GM21360 (cell line): ENCODE measurements at regions not wholly inside any gene's neighbourhood (a gene's known extent, or its start where the extent isn't known, plus 50 kb on each side); places are given as distances from the start of the nearest gene placed in this dataset.

Experiments used
- ATAC-seq: cut with Tn5 transposase; IDR thresholded peaks from one replicate; pipeline ENCODE4 v1.9.1; 2021; ENCODE audit warnings: mild to moderate bottlenecking, moderate library complexity; ENCODE audit not compliant: unreplicated experiment

DNA sequence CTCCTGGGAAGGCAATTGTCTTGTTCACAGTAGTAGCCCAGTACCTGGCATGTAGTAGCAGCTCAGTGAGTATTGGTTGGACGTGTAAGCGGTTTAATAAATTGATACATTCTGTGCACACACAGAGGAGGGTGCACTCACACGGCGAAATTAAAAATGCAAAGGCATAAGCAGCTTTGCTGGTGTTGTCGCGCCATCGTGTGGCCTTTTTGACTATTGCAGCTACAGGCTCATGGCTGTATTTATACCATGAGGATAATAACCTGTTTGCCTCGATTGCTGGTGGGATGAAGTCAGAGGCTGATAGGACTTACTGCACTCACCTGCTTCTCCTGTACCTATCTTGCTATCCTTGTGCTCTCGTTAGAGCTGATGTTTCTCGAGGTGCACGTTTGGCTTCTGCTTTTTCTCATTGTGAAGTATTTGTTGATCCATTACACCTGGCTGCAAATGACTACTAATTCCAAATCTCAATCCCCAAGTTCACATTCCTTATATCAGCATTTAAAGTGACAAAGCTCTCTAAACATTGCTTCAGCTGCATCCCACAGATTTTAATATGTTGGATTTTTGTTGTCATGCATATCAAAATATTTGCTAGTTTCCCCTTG lies 61.5 kb downstream of the TBXT start:
- ATAC-seq = peak; percentile 90

DNA sequence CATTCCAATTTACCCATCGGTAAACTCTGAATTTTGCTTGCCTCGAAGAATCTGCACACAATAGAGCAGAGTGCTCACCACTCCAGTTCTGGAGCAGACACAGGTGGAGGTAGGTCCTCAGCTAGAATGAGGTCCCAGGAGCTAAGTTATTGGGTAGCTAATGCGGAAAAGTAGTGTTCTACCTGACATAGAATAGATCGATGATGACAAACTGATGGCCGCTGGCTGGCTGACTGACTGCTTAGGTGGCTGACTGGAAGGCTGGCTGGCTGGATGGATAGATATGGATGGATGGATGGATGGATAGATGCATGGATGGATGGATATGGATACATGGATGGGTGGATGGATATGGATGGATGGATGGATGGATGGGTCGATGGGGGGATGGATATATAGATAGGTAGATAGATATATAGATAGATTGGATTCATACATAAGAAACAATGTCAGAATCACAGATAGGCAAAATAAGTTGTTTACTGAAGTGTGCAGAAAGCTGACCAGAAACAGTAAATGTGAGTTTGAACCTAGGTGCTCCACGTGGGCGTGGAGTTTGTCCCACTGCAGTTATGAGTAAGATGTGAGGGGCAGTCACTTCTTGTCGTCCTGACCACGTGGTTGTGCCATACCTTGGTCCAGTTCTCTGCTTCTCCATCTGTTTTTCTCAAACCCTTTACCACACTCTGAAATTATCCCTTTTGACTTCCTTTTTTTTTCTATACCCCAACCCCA lies 62.1 kb downstream of the TBXT start:
- ATAC-seq = peak; percentile 21

DNA sequence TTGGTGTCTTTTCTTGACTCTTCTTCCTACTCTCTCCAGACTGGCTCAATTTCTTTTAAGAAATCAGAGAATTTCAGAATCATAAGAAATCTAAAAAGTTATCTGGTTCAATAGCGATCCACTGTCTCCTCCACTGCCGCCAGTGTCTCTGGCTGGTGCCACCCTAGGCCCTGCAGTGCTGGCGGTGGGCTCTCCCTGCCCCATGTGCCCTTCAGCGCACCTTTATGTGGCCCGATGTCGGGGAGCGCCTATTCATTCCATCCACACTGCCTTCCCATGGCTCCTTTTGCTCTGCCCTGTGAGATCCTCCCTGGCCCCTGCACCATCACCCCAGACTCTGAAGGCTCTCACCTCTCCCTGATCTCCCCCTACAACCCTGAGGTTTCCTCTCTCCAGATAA lies 62.8 kb downstream of the TBXT start:
- ATAC-seq = no peak

DNA sequence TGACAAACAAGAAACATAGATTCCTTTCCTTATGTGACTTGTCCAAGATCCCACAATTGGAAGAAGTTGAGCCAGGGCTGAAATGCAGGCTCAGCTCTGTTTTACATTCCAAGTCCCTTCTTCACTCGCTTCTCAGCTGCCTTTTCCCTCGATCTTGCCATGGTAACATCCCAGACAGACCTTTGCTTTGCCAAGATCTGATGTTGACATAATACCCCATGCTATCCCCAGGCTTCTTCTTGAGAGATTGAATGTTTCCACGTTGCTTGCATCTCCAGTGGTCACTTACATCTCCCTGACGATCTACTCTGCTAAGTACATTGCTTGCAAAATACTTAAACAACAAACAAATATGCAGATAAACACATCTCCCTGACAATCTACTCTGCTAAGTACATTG lies 63.5 kb downstream of the TBXT start:
- ATAC-seq = no peak

DNA sequence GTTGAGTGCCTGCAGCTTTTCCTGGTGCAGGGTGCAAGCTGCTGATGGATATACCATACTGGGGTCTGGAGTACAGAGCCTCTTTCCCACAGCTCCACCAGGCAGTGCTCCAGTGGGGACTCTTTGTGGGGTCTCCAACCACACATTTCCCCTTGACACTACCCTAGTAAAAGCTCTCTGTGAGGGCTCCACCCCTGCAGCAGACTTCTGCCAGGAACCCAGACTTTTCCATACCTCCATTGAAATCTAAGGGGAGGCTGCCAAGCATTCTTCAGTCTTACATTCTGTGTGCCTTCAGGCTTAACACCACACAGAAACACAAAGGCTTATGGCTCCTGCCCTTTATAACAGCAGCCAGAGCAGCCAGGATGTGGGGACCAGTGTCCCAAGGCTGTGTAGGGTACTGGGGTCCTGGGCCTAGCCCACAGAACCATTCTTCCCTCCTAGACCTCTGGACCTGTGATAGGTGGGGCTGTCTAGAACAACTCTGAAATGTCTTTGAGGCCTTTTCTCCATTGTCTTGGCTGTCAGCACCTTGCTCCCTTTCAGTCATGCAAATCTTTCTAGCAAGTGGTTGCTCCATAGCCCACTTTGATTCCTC lies 65.7 kb downstream of the TBXT start:
- ATAC-seq = no peak

DNA sequence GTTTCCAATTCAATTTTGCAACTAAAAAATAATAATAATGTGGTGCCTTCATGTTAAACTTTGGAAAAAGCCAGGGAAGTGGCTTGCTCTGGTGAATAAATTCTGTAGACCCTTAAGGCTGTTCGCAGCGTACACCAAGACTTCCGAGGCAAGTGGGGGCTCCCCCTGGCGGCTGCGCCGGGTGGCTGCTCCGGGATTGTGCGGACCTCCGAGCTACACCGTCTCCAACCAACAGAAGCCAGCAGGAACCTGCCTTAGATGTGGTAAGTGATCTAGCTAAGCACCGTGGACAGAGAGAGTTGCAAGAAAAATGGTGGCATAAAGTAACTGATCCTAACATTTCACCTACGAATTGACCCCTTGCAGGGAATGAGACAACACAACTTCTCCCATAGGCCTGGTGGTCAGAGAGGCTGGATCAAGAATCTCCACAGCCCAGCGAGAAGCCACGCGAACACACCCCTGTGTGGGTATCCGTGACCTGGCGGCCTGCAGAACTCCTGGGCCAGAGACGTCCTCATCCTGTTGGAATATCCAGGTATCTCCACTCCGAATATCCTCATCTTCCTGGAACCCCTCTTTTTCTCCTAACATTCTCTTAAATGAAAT lies 69.6 kb downstream of the TBXT start:
- peak; percentile 84 for ATAC-seq

DNA sequence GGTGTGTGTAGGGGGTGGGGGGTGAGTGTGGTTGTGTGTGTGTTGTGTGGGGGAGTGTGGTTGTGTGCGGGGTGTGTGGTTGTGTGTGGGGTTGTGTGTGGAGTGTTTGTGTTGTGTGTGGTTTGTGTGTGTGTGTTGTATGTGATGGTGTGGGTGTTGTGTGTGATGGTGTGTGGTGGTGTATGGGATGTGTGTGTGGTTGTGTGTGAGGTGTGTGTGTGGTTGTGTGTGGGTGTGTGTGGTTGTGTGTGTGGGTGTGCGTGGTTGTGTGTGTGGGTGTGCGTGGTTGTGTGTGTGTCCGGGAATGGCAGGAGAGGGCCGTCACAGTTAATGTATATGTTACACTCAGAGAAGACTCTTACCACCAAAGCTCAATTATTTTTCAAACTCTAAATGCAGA lies 79.8 kb downstream of the TBXT start:
- ATAC-seq = no peak

DNA sequence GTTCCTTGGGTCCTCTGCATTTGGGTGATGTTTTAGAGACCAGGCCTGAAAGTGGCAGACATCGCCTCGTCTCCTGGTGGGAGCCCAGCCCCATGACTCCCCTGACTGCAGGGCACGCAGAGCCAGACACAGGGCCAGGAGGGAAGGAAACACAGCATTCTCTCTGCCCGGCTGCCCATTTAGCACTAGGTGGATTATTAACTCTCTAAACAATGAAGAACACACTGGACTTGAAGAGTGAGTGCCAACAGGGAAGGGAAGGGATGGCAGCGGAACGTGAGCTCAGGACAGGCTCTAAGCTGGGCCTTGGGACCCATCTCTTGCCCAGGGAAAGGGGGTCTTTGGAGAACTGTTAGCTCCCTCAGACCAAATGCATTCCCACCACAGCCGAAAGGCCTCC lies 80.4 kb downstream of the TBXT start:
- no peak for ATAC-seq

DNA sequence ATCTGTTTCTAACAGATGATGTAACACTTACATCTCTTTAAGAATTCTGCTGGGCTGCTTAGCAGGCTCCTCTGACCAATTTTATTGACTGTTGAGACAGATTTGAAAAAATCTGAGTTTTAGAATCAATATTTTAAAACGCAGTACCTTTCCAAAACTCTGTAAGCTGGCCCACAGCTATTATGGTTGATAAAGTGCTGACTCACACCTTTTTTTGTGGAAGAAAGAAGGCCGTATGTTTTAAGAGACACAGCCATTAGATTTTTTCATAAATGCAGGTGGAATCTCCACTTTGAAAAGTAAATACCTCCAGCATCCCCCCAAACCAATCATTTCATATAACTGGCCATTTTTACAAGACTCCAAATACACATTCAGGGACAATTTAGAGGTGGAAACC lies 82.2 kb downstream of the TBXT start:
- ATAC-seq = no peak

DNA sequence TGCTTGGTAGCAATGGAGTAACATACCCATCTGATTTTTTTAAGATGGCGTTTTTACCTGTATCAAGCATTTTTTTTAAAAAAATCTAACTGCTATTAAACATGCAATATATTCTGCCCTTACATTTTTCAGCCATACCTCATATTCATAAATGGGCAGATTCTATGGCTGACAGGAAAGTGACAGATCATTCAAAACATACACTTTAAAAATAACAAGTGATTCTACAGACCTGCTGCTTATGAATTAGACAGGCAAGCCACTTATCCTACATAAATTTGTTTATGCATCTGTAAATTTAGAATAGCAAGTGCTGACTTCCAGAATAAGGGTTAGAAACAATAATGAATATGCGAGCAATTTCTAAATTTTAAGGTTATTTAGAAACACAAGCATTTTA lies 82.7 kb downstream of the TBXT start:
- ATAC-seq = no peak

DNA sequence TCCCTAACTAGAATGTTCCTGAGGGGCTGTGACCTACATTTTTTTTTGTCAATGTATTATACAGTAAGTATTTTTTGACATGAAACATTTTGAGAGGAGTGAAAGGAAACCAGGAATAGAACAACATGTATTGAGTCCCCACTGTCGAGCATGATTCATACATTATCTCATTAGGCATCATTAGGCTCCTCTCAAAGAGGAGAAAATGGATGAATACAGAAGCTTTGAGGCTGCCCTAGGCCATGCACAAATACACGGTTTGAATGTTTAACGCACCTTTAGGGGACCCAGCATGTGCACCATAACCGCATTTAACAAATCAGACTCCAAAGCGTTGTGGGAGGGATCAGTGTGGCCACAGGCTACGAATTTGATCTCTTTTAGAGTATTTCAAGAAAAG lies 87.8 kb downstream of the TBXT start:
- no peak for ATAC-seq

DNA sequence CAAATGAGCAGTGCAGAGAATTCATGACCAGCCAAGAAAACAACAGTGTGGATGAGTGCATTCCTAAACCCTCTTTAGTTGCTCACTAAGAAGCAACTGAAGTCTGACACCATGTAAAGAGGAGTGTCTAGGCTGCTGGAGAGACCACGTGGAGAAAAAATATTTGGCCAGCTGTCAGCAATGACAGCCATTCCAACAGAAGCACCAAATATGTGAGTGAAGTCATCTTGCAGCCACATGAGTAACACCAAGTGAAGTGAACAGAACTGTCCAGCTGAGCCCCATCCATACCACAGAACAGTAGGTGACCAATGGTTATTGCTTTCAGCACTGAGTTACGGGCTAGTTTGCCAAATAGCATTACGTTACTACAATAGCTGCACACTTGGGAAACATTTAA lies 89.4 kb downstream of the TBXT start:
- no peak for ATAC-seq

DNA sequence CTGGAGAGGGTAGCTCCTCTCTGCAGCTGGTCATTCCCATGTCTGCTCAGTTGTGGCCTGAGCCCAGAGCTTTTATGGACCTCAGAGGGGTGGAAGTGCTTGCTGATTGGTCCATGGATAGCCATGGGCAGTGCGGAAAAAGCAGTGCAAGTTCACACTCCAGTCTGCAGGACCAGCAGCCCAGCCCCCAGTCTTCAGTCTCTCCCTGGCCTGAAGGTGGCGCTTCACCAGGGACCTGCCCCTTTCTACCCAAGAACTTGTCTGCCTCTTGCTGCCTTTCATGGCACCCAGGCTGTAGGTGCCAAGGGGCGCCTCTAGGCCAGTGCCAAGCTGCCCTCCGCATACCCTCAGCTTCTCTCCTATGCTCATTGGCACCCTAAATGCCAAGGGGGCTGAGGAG lies 91.0 kb downstream of the TBXT start:
- no peak for ATAC-seq

DNA sequence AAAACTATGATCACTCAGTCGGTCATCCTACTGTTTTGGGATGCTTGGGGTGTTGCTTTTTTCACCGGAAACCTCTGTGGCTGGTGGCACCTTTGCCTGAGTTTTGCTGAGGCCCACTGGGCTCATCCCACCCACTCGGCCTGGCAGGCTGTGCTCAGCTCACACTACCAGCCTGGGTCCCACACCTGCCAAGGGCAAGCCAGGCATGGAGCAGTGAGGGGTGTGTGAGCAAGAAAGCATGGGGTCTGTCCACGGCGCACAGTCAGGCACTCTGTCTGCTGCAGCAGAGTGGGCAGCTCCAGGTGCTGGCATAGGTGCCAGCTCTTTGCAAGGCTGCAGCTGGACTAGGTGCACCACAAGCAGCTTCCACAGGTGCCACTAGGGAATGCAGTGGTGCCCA lies 91.7 kb downstream of the TBXT start:
- ATAC-seq = no peak

DNA sequence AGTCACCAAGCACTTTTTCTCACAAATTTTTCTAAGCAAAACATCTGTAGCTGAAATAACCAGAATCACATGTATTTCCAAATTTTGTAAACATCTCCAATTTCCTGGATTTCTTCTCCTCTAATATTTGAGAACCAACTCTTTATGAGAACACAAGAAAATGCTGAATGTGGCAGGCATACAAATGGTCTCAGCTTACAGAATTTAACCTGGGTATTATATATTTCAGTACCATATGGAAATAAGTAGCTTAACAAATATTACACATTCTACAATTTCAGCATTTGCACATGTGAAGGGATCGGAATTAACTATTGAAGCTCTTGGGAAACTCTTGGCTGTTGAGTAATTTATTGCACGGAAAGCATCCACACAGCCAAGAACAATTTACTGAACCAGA lies 92.5 kb downstream of the TBXT start:
- ATAC-seq = no peak

DNA sequence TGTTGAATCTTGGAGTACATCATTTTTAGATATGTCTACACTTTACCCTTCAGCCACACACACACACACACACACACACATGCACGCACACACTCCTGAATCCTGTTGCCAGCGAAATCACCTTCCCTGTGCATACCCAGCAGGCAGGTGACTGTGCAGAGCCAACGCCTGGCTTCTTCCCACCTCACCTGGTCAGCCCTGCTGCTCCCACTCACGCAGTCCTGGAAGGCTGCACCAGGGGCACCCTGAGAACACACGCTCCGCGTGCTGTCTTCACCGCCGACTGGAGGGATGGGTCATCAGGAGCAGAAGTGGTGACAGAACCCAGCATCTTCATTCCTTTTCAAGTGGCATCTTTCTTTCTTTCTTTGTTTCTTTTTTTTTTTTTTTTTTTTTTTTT lies 94.6 kb downstream of the TBXT start:
- ATAC-seq = no peak

DNA sequence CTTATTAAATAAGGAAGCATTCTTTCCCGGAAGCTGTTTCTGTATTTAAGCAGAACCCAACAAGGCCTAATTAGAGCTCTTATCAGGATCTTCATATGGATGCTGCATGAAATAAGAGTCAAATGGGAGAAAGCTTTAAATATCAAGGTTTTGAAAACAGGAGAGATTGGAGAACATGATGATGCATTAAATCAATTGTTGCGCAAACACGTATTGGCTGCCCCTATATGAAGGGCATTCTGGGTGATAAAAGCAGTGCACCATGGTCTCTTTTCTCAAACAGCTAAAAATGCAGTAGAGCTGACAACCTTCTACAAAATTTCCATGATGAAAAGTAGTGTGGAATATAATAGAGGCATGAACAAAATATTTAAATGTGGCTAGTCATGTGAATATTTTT lies 98.9 kb downstream of the TBXT start:
- ATAC-seq = no peak

DNA sequence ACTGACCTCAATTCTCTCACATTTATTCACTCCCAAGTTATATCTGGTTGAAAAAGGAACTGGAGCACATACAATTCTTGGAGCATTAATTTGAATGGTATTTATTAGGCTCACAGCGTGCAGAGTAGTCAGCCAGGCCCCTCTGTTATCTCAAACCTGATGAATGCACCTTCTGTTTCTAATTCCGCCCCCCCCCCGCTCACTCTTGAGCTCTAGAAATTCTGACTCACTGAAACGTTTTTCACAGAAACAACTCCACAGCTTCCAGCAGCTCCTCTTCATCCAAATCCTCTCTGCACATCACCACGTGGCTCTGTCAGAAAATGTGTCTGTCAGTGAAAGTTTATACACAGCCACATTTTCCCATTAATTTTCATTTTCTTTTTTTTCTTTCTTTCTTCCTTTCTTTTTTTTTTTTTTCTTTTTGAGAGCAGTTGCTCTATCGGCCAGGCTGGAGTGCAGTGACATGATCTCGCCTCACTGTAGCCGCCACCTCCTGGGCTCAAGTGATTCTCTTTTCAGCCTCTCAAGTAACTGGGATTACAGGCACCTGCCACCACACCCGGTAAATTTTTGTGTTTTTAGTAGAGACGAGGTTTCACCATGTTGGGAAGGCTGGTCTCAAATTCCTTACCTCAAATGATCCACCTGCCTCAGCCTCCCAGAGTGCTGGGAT lies 109.4 kb downstream of the TBXT start:
- ATAC-seq = no peak

DNA sequence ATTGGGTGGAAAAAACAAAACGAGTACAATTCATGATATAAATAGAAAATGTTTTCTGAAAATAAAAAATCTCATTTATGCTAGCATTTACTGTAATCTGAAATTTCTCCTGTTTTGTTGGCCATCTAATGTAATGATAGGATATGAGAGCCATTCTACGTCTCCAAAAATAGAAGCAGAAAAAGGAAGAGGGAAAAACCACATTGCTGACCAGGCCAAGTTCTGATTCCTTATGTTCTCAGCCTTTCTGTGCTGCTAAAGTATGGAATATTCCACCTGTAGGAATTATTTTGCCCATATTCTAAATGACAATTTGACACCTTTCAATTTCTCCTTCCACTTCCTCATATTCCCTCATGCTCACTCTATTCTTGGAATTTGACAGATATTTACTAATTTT lies 110.2 kb downstream of the TBXT start:
- no peak for ATAC-seq

DNA sequence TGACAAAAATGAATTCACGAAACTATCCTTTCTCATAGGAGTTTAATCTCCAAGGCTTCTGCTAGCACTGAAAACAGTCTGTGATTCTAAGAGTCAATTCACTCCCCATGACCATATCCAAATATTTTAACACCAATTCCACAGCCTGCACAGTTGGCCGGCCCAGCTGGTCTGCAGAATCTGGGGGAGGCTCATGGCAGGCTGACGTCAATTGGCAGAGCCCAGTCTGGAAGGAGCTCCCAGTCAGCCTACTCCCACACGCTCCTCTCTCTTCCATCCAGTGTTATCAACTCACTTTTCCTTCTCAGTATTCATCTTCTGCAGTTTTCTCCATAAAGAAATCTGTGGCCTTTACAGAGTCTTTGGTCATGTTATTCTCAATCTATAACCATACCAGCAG lies 111.0 kb downstream of the TBXT start:
- no peak for ATAC-seq

DNA sequence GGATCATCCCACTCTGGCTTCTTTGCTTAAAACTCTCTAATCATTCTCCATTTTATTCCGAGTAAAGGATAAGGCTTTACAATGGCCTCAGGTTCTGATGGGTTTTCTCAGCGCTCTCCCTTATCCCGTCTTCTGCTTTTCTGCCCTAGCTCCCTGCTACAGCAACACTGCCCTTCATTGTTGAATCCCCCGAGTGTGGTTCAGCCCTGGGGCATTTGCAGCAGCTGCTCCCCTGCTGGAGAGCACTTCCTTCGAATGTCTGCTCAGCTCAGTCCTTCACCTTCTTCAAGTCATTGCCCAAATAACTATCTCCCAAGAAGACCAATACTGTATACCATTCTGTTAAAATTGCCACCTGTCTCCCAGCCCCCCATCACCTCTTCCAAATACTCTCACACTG lies 111.8 kb downstream of the TBXT start:
- ATAC-seq = no peak

DNA sequence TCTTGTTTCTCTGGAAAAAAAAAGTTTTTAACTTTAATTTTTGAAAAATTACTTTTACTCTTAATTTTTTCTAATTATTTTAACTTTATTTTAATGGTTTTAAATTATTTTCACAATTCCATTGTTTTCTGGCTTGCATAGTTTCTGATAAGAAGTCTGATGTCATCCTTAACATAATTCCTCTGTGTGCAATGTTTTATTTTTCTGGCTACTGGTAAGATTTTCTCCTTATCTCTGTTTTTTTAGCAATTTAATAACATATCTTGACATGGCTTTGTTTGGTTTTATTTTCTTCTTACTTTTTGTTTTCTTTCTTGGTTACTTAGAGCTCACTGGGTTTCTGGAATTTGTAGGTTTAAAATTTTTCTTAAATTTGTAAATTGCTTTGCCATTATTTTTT lies 114.8 kb downstream of the TBXT start:
- no peak for ATAC-seq
